AML-193 (cell line): ENCODE measurements at regions not wholly inside any gene's neighbourhood (a gene's known extent, or its start where the extent isn't known, plus 50 kb on each side); places are given as distances from the start of the nearest gene placed in this dataset.
A peak's percentile ranks its signal among the peaks of the same experiment; 100 is the strongest.

Source experiments
- DNase-seq, 2 experiments: peaks; one replicate each; lab custom pipeline; 2025; lab: John Stamatoyannopoulos, UW

- no peak for DNase-seq
These were observed 177.0 kb upstream of the TNFAIP3 start for GRCh38 chr6:137690034-137690433.

GRCh38 chr6:137690721-137691120, 176.3 kb upstream of the TNFAIP3 start:
- DNase-seq: no peak

- no peak for DNase-seq
These were observed 174.8 kb upstream of the TNFAIP3 start for GRCh38 chr6:137692308-137692707.

- no peak for DNase-seq
These were observed 174.3 kb upstream of the TNFAIP3 start for GRCh38 chr6:137692806-137693205.

- no peak for DNase-seq
These were observed 173.3 kb upstream of the TNFAIP3 start for GRCh38 chr6:137693711-137694110.

GRCh38 chr6:137696765-137697164, 170.3 kb upstream of the TNFAIP3 start:
- DNase-seq: no peak

GRCh38 chr6:137697267-137697938, 169.7 kb upstream of the TNFAIP3 start:
- peak in 1 of 2 experiments; percentile 16 for DNase-seq

- peak; percentile 97 to 98 for DNase-seq
These were observed 168.4 kb upstream of the TNFAIP3 start for GRCh38 chr6:137698636-137699030.

GRCh38 chr6:137699031-137699683, 167.9 kb upstream of the TNFAIP3 start:
- DNase-seq: peak; percentile 81 to 83

GRCh38 chr6:137700161-137700560, 166.9 kb upstream of the TNFAIP3 start:
- DNase-seq: no peak

- no peak for DNase-seq
These were observed 166.1 kb upstream of the TNFAIP3 start for GRCh38 chr6:137700751-137701477.

GRCh38 chr6:137701942-137702341, 165.1 kb upstream of the TNFAIP3 start:
- no peak for DNase-seq

- DNase-seq: no peak
These were observed 164.2 kb upstream of the TNFAIP3 start for GRCh38 chr6:137702791-137703424.

GRCh38 chr6:137704802-137705159, 162.3 kb upstream of the TNFAIP3 start:
- no peak for DNase-seq

GRCh38 chr6:137705160-137706082, 161.6 kb upstream of the TNFAIP3 start:
- peak; percentile 69 to 79 for DNase-seq

- no peak for DNase-seq
These were observed 160.8 kb upstream of the TNFAIP3 start for GRCh38 chr6:137706083-137706750.

- DNase-seq: no peak
These were observed 159.9 kb upstream of the TNFAIP3 start for GRCh38 chr6:137707038-137707589.

GRCh38 chr6:137707590-137708360, 159.3 kb upstream of the TNFAIP3 start:
- peak; percentile 84 to 87 for DNase-seq

GRCh38 chr6:137708481-137708880, 158.6 kb upstream of the TNFAIP3 start:
- DNase-seq: no peak
